Karpas-422 (cell line): ENCODE measurements at regions not wholly inside any gene's neighbourhood (a gene's known extent, or its start where the extent isn't known, plus 50 kb on each side); places are given as distances from the start of the nearest gene placed in this dataset.
A peak's percentile ranks its signal among the peaks of the same experiment; 100 is the strongest.

Experiments used
- DNase-seq: peaks from one replicate; pipeline ENCODE4 v3.0.0-alpha.2; 2015
- H2AFZ ChIP-seq: fragments of 200-600 bp; sonication (generic); 2 replicates; pipeline ENCODE4 v1.6.1; 2014; ENCODE audit warnings: antibody characterized with exemption, low read length, mixed read lengths
- H3K27ac ChIP-seq: fragments of 200-600 bp; sonication (generic); 2 replicates; pipeline ENCODE4 v1.5.1; 2014; ENCODE audit warnings: mild to moderate bottlenecking, low read length, moderate library complexity
- H3K27me3 ChIP-seq: fragments of 200-600 bp; sonication (generic); 2 replicates; pipeline ENCODE4 v1.6.1; 2014; ENCODE audit warnings: low read length, mixed read lengths
- H3K36me3 ChIP-seq: fragments of 200-600 bp; sonication (generic); 2 replicates; pipeline ENCODE4 v1.6.1; 2014; ENCODE audit warnings: low read length, mixed read lengths; ENCODE audit not compliant: insufficient read depth
- H3K4me1 ChIP-seq: fragments of 200-600 bp; sonication (generic); 2 replicates; pipeline ENCODE4 v1.6.1; 2014; ENCODE audit warnings: mild to moderate bottlenecking, low read length, mixed read lengths
- H3K4me2 ChIP-seq: fragments of 200-600 bp; sonication (generic); 2 replicates; pipeline ENCODE4 v1.6.1; 2014; ENCODE audit warnings: low read length, low read depth, mild to moderate bottlenecking; ENCODE audit not compliant: poor library complexity, severe bottlenecking
- H3K4me3 ChIP-seq: fragments of 200-600 bp; sonication (generic); 2 replicates; pipeline ENCODE4 v1.5.1; 2014; ENCODE audit warnings: mild to moderate bottlenecking, antibody characterized with exemption, low read length, mixed read lengths
- H3K79me2 ChIP-seq: fragments of 200-600 bp; sonication (generic); 2 replicates; pipeline ENCODE4 v1.6.1; 2014; ENCODE audit warnings: mild to moderate bottlenecking, low read length, mixed read lengths
- H3K9ac ChIP-seq: fragments of 200-600 bp; sonication (generic); 2 replicates; pipeline ENCODE4 v1.6.0; 2014; ENCODE audit warnings: low read length
- H3K9me2 ChIP-seq: fragments of 200-600 bp; sonication (generic), shearing (Covaris generic); replicated peaks from 2 replicates; pipeline ENCODE4 v1.6.0; 2014; ENCODE audit warnings: mild to moderate bottlenecking, low read length, moderate library complexity; ENCODE audit not compliant: insufficient read depth
- H3K9me3 ChIP-seq: fragments of 300-700, 200-600 bp; sonication (generic); 2 replicates; pipeline ENCODE4 v1.6.1; 2014; ENCODE audit warnings: low read length, mixed read lengths
- H4K20me1 ChIP-seq: fragments of 200-600 bp; sonication (generic); 2 replicates; pipeline ENCODE4 v1.6.1; 2014; ENCODE audit warnings: mild to moderate bottlenecking, antibody characterized with exemption, low read length, low read depth; ENCODE audit not compliant: insufficient read depth

GRCh38 chr4:120520761-120521160 lies 401.8 kb downstream of the PRDM5 start:
- DNase-seq = no peak
- no peak overlapping the region for H2AFZ ChIP-seq
- H3K4me3 ChIP-seq = no peak overlapping the region
- no peaks in the 10 kb centered on the region for H4K20me1 ChIP-seq
- H3K9me3 ChIP-seq = no peaks in the 10 kb centered on the region
- H3K4me2 ChIP-seq = no peak overlapping the region
- H3K27ac ChIP-seq = no peak overlapping the region
- H3K9me2 ChIP-seq = no peaks in the 10 kb centered on the region
- no peaks in the 10 kb centered on the region for H3K36me3 ChIP-seq
- peaks cover 3% of the 10 kb centered on the region; the same call in 1 of the 2 replicates for H3K4me1 ChIP-seq
- no peaks in the 10 kb centered on the region for H3K27me3 ChIP-seq
- no peak overlapping the region for H3K9ac ChIP-seq
- no peaks in the 10 kb centered on the region for H3K79me2 ChIP-seq

- Histone ChIP-seq H3K4me1 (peaks cover 3% of the 10 kb centered on the region; the same call in 1 of the 2 replicates), H3K4me3 (peak overlapping the region; percentile 36; the same call in 1 of the 2 replicates), H3K9ac (no peak overlapping the region), H3K4me2 (peak overlapping the region; percentile 47), H3K27me3 (no peaks in the 10 kb centered on the region), H3K9me2 (no peaks in the 10 kb centered on the region), H3K9me3 (no peaks in the 10 kb centered on the region), H2AFZ (peak overlapping the region; percentile 90; the same call in 1 of the 2 replicates), H4K20me1 (no peaks in the 10 kb centered on the region), H3K79me2 (no peaks in the 10 kb centered on the region), H3K27ac (no peak overlapping the region), H3K36me3 (no peaks in the 10 kb centered on the region)
- peak; percentile 83 for DNase-seq
These were observed 404.6 kb downstream of the PRDM5 start for GRCh38 chr4:120517966-120518365.

- H3K4me1 ChIP-seq = no peaks in the 10 kb centered on the region
- no peaks in the 10 kb centered on the region for H3K36me3 ChIP-seq
- no peak for DNase-seq
- H3K9me2 ChIP-seq = no peaks in the 10 kb centered on the region
- H2AFZ ChIP-seq = no peak overlapping the region
- H3K4me3 ChIP-seq = no peak overlapping the region
- no peaks in the 10 kb centered on the region for H3K79me2 ChIP-seq
- no peak overlapping the region for H3K4me2 ChIP-seq
- no peaks in the 10 kb centered on the region for H3K27me3 ChIP-seq
- no peak overlapping the region for H3K27ac ChIP-seq
- no peaks in the 10 kb centered on the region for H4K20me1 ChIP-seq
- no peaks in the 10 kb centered on the region for H3K9me3 ChIP-seq
- H3K9ac ChIP-seq = no peak overlapping the region
These were observed 412.8 kb downstream of the PRDM5 start for GRCh38 chr4:120509719-120510118.

GRCh38 chr4:120509222-120509621 lies 413.3 kb downstream of the PRDM5 start:
- Histone ChIP-seq H3K9me3 (no peaks in the 10 kb centered on the region), H4K20me1 (no peaks in the 10 kb centered on the region), H3K9ac (no peak overlapping the region), H3K4me1 (no peaks in the 10 kb centered on the region), H3K4me3 (no peak overlapping the region), H3K4me2 (no peak overlapping the region), H3K27me3 (no peaks in the 10 kb centered on the region), H3K27ac (no peak overlapping the region), H2AFZ (no peak overlapping the region), H3K79me2 (no peaks in the 10 kb centered on the region), H3K9me2 (no peaks in the 10 kb centered on the region), H3K36me3 (no peaks in the 10 kb centered on the region)
- no peak for DNase-seq

GRCh38 chr4:120508036-120508435 lies 414.5 kb downstream of the PRDM5 start:
- no peak overlapping the region for H3K4me3 ChIP-seq
- H3K27me3 ChIP-seq = no peaks in the 10 kb centered on the region
- no peak for DNase-seq
- H3K9me2 ChIP-seq = no peaks in the 10 kb centered on the region
- no peak overlapping the region for H3K27ac ChIP-seq
- no peaks in the 10 kb centered on the region for H3K4me1 ChIP-seq
- no peaks in the 10 kb centered on the region for H3K9me3 ChIP-seq
- H2AFZ ChIP-seq = no peak overlapping the region
- H3K36me3 ChIP-seq = no peaks in the 10 kb centered on the region
- no peaks in the 10 kb centered on the region for H3K79me2 ChIP-seq
- H3K4me2 ChIP-seq = no peak overlapping the region
- no peak overlapping the region for H3K9ac ChIP-seq
- no peaks in the 10 kb centered on the region for H4K20me1 ChIP-seq

- Histone ChIP-seq H3K79me2 (no peaks in the 10 kb centered on the region), H3K9ac (no peak overlapping the region), H3K27me3 (no peaks in the 10 kb centered on the region), H3K27ac (no peak overlapping the region), H3K9me3 (no peaks in the 10 kb centered on the region), H3K36me3 (no peaks in the 10 kb centered on the region), H3K4me3 (no peak overlapping the region), H2AFZ (no peak overlapping the region), H3K4me2 (no peak overlapping the region), H3K9me2 (no peaks in the 10 kb centered on the region), H3K4me1 (no peaks in the 10 kb centered on the region), H4K20me1 (no peaks in the 10 kb centered on the region)
- DNase-seq = no peak
These were observed 416.0 kb downstream of the PRDM5 start for GRCh38 chr4:120506536-120506935.

GRCh38 chr4:120498678-120499077 lies 423.8 kb downstream of the PRDM5 start:
- H3K27ac ChIP-seq = no peak overlapping the region
- no peak overlapping the region for H2AFZ ChIP-seq
- H3K27me3 ChIP-seq = no peaks in the 10 kb centered on the region
- H3K79me2 ChIP-seq = no peaks in the 10 kb centered on the region
- no peak for DNase-seq
- no peaks in the 10 kb centered on the region for H3K36me3 ChIP-seq
- no peak overlapping the region for H3K9ac ChIP-seq
- H3K4me3 ChIP-seq = no peak overlapping the region
- no peaks in the 10 kb centered on the region for H3K4me1 ChIP-seq
- H4K20me1 ChIP-seq = no peaks in the 10 kb centered on the region
- H3K9me3 ChIP-seq = no peaks in the 10 kb centered on the region
- no peaks in the 10 kb centered on the region for H3K9me2 ChIP-seq
- H3K4me2 ChIP-seq = no peak overlapping the region

- no peak overlapping the region for H3K9ac ChIP-seq
- H3K27me3 ChIP-seq = no peaks in the 10 kb centered on the region
- DNase-seq = no peak
- no peak overlapping the region for H2AFZ ChIP-seq
- H3K36me3 ChIP-seq = no peaks in the 10 kb centered on the region
- no peak overlapping the region for H3K4me3 ChIP-seq
- no peak overlapping the region for H3K27ac ChIP-seq
- H3K4me2 ChIP-seq = no peak overlapping the region
- no peaks in the 10 kb centered on the region for H4K20me1 ChIP-seq
- H3K9me2 ChIP-seq = no peaks in the 10 kb centered on the region
- H3K9me3 ChIP-seq = no peaks in the 10 kb centered on the region; the same call in 1 of the 2 replicates
- H3K79me2 ChIP-seq = no peaks in the 10 kb centered on the region
- H3K4me1 ChIP-seq = no peaks in the 10 kb centered on the region
These were observed 424.8 kb upstream of the MAD2L1 start for GRCh38 chr4:120491481-120491880.

- H3K9ac ChIP-seq = no peak overlapping the region
- no peak overlapping the region for H3K4me3 ChIP-seq
- H3K9me3 ChIP-seq = no peaks in the 10 kb centered on the region
- no peaks in the 10 kb centered on the region for H3K4me1 ChIP-seq
- H3K27me3 ChIP-seq = no peaks in the 10 kb centered on the region
- H3K27ac ChIP-seq = no peak overlapping the region
- no peaks in the 10 kb centered on the region for H3K36me3 ChIP-seq
- no peak overlapping the region for H2AFZ ChIP-seq
- no peaks in the 10 kb centered on the region for H4K20me1 ChIP-seq
- H3K9me2 ChIP-seq = no peaks in the 10 kb centered on the region
- H3K79me2 ChIP-seq = no peaks in the 10 kb centered on the region
- no peak for DNase-seq
- no peak overlapping the region for H3K4me2 ChIP-seq
These were observed 415.1 kb upstream of the MAD2L1 start for GRCh38 chr4:120481756-120482155.
